GM13977 (cell line): ENCODE measurements at regions not wholly inside any gene's neighbourhood (a gene's known extent, or its start where the extent isn't known, plus 50 kb on each side); places are given as distances from the start of the nearest gene placed in this dataset.
"Not testable (repeated sequence)": the region's sequence is repeated elsewhere in the genome, so short reads cannot be mapped to it uniquely, and the experiment has no call there.

ENCODE experiments used
- DNase-seq: peaks from one replicate; pipeline ENCODE4 v3.0.0; 2012; ENCODE audit warnings: low spot score
- in situ Hi-C: fragments of 300-500 bp; cut with MboI; formaldehyde crosslinking; loops from one replicate; pipeline ENCODE4 v1.12.0; 2022; ENCODE audit warnings: low sequenced_read_pairs, low pct_unique_long_range_greater_than_20kb, mixed read lengths, inconsistent platforms; ENCODE audit not compliant: unreplicated experiment
- TF ChIP-seq, protein P1 (sequence below): IDR thresholded peaks from 2 replicates; pipeline ENCODE4 v1.5.1; 2012; ENCODE audit warnings: mild to moderate bottlenecking, control low read depth; ENCODE audit not compliant: insufficient read depth; ENCODE audit errors: extremely low read depth, missing control alignments

- no peak for DNase-seq
- TF ChIP-seq, protein P1, sequence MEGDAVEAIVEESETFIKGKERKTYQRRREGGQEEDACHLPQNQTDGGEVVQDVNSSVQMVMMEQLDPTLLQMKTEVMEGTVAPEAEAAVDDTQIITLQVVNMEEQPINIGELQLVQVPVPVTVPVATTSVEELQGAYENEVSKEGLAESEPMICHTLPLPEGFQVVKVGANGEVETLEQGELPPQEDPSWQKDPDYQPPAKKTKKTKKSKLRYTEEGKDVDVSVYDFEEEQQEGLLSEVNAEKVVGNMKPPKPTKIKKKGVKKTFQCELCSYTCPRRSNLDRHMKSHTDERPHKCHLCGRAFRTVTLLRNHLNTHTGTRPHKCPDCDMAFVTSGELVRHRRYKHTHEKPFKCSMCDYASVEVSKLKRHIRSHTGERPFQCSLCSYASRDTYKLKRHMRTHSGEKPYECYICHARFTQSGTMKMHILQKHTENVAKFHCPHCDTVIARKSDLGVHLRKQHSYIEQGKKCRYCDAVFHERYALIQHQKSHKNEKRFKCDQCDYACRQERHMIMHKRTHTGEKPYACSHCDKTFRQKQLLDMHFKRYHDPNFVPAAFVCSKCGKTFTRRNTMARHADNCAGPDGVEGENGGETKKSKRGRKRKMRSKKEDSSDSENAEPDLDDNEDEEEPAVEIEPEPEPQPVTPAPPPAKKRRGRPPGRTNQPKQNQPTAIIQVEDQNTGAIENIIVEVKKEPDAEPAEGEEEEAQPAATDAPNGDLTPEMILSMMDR = no peak
- in situ Hi-C loops = no loop called here
These were observed 99.0 kb upstream of the PLXNA2 start for GRCh38 chr1:208343226-208343625.

GRCh38 chr1:208344202-208344857 is 100.1 kb upstream of the PLXNA2 start:
- in situ Hi-C loops = no loop called here
- no peak for DNase-seq
- TF ChIP-seq, protein P1 = no peak

DNA sequence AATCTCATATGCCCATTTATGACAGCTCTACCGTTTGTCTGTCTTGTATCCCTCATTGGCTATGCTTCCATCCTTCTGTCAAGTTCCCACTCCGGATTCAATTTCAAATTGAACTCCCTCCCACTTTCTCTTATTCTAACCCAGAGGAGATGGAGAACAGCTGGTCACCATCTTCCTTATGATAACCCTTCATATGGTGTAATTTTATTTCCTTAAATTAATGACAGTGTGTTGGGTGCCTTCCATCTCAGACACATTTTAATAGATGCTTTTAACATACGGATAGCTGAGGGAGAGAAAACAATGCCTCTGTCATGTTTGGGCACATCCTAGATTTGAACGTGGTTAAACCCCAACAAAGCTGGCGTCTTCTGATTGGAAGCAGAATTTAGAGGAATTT is 103.0 kb upstream of the PLXNA2 start:
- in situ Hi-C loops = no loop called here
- TF ChIP-seq, protein P1 = no peak
- no peak for DNase-seq

DNA sequence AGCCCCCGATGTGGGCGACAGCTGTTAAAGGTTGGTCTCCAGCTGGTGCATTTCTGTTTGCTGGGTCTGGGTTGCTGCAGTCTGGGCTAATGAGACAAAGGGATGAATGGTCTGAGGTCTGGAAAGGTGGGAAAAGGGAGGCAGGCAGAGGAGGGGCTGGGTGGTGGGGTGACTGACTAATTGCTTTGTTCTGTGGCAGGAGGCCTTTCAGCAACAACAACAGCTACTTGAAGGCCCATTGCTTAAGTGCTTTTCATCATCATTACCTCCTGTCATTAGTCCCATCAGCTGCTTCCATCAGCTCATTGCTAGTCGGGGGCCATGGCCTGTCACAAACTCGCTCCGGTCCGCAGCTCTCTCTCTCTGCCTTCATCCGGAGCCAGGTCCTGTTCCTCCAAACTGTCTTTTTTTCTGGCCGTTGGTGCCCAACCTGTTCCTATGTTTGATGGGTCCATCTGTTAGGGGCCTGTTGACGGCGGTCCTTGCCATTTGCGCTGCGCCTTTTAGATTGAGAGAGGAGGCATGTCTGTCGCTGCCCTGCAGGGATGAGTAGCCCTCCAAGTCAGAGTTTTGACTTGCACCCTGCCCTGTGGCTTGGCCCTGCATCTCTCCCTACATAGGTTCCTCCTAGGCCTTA is 105.6 kb upstream of the PLXNA2 start:
- TF ChIP-seq, protein P1 = no peak
- in situ Hi-C loops = no loop called here
- no peak for DNase-seq

- DNase-seq = no peak
- in situ Hi-C loops = no loop called here
- TF ChIP-seq, protein P1 = no peak
These were observed 106.6 kb upstream of the PLXNA2 start for GRCh38 chr1:208350815-208351214.

DNA sequence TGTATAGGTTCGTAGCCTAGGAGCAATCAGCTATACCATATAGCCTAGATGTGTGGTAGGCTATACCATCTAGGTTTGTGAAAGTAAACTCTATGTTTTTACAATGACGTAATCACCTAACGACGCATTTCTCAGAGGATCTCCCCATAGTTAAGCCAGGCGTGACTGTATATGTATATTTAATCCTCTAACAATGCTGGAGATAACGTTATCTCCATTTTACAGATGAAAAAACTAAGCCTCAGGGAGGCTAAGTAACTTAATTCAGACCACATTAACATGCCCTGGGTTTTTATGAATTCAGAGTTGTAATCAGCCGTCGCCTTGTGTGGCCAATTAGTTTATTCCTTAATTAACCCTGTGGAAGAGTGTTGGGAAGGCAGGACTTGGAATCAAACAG is 107.7 kb upstream of the PLXNA2 start:
- TF ChIP-seq, protein P1 = no peak
- in situ Hi-C loops = no loop called here
- DNase-seq = no peak

GRCh38 chr1:208353797-208354196 is 109.6 kb upstream of the PLXNA2 start:
- in situ Hi-C loops, DNase-seq: not testable (repeated sequence)
